GM10266 (cell line): ENCODE measurements at regions not wholly inside any gene's neighbourhood (a gene's known extent, or its start where the extent isn't known, plus 50 kb on each side); places are given as distances from the start of the nearest gene placed in this dataset.
"Not testable (repeated sequence)": the region's sequence is repeated elsewhere in the genome, so short reads cannot be mapped to it uniquely, and the experiment has no call there.

Experiments
- DNase-seq: peaks from one replicate; pipeline ENCODE4 v3.0.0; 2012; ENCODE audit errors: extremely low spot score
- TF ChIP-seq, protein P1 (sequence below): IDR thresholded peaks from 2 replicates; pipeline ENCODE4 v1.5.1; 2012; ENCODE audit warnings: mild to moderate bottlenecking, low read depth; ENCODE audit not compliant: control insufficient read depth, insufficient read depth; ENCODE audit errors: missing control alignments

DNA sequence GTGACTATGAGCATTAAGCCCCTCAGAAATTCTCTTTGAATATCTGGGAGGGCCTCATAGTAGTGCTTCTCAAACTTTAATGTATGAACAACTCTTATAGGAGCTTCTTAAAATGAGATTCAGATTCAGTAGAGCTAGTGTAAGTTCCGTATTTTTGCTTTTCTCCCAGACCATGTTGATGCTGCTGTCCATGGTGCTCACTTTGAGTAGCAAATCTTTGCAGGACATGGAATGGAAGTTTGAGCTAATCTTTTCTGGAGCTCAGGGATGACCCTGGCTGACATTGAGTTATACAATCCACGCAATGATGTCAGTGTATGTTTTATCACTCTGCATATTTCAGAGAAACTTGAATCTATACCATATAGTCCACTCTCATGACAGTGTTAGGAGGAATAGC is 134.2 kb downstream of the OTOL1 start:
- TF ChIP-seq, protein P1, sequence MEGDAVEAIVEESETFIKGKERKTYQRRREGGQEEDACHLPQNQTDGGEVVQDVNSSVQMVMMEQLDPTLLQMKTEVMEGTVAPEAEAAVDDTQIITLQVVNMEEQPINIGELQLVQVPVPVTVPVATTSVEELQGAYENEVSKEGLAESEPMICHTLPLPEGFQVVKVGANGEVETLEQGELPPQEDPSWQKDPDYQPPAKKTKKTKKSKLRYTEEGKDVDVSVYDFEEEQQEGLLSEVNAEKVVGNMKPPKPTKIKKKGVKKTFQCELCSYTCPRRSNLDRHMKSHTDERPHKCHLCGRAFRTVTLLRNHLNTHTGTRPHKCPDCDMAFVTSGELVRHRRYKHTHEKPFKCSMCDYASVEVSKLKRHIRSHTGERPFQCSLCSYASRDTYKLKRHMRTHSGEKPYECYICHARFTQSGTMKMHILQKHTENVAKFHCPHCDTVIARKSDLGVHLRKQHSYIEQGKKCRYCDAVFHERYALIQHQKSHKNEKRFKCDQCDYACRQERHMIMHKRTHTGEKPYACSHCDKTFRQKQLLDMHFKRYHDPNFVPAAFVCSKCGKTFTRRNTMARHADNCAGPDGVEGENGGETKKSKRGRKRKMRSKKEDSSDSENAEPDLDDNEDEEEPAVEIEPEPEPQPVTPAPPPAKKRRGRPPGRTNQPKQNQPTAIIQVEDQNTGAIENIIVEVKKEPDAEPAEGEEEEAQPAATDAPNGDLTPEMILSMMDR, result no peak
- no peak for DNase-seq

DNA sequence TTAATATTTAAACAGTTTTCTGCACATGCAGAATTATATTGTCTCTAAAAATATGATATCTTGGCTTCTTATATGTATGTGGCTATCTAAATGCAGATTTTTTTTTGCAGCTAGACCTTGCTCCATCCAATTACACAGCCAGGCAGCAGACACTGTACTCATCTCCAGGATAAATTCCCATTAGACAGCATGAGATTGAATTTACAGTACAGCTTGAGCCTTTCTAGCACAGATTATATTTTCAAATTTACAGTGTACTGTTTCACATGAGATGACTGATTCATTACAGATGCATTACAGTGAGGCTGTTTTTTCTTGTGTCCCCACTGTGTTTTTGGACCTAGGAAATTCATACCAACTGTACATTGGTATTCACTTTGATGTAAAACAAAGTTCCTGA is 134.9 kb downstream of the OTOL1 start:
- no peak for DNase-seq

DNA sequence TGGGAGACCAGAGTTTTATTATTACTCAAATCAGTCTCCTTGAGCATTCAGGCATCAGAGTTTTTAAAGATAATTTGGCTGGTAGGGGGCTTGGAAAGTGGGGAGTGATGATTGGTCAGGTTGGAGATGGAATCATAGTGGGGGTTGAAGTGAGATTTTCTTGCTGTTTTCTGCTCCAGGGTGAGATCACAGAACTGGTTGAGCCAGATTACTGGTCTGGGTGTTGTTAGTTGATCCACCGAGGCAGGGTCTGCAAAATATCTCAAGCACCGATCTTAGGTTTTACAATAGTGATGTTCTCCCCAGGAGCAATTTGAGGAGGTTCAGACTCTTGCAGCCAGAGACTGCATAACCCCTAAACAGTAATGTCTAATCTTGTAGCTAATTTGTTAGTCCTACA is 141.0 kb downstream of the OTOL1 start:
- TF ChIP-seq, protein P1, result no peak

More for the DNA sequence above, 134.9 kb downstream of the OTOL1 start:
- TF ChIP-seq, protein P1, result no peak

DNA sequence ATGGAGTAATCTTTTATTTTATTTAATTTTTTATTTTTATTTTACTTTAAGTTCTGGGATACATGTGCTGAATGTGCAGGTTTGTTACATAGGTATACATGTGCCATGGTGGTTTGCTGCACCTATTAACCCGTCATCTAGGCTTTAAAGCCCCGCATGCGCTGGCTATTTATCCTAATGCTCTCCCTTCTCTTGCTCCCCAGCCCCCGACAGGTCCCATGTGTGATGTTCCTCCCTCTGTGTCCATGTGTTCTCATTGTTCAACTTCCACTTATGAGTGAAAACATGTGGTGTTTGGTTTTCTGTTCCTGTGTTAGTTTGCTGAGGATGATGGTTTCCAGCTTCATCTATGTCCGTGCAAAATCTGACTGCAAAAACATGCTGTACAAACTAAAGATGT is 142.5 kb downstream of the OTOL1 start:
- DNase-seq, result not testable (repeated sequence)

More for the DNA sequence above, 141.0 kb downstream of the OTOL1 start:
- DNase-seq, result no peak

DNA sequence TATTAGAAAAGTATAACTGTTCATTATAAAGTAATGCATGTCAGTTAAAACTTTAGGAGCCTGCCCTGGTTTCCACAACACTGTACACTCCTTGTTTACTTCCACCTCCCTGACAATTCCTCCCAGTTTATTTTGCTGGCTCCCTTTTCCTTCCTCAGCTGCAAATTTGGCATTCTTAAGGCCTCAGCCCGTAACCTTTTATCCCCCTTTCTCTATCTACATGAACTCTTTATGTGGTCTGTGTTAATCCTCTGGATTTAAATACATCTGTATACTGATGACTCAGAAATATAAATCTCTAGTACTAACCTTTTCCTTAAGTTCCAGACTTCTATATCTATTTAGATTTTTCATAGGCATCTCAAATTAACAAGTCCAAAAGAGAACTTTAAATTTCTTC is 143.6 kb downstream of the OTOL1 start:
- TF ChIP-seq, protein P1, result no peak
- DNase-seq, result no peak

DNA sequence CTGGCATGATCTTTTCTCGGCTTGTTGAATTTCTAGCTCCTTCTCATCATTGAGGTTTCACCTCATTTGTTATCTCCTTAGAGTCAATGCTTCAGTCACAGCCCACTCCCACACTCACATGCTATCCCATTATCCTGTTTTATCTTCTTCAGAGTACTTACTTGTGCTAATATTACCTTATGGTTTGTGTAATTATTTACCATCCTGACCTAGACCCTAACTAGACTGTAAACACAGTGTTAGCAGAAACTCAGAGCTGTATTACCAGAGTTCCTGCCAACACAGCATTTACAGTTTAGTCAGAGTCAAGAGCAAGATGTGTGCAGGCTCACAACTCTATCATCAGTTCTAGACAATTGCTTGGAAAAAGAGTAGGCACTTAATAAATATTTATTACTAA is 144.7 kb downstream of the OTOL1 start:
- TF ChIP-seq, protein P1, result no peak
- no peak for DNase-seq

DNA sequence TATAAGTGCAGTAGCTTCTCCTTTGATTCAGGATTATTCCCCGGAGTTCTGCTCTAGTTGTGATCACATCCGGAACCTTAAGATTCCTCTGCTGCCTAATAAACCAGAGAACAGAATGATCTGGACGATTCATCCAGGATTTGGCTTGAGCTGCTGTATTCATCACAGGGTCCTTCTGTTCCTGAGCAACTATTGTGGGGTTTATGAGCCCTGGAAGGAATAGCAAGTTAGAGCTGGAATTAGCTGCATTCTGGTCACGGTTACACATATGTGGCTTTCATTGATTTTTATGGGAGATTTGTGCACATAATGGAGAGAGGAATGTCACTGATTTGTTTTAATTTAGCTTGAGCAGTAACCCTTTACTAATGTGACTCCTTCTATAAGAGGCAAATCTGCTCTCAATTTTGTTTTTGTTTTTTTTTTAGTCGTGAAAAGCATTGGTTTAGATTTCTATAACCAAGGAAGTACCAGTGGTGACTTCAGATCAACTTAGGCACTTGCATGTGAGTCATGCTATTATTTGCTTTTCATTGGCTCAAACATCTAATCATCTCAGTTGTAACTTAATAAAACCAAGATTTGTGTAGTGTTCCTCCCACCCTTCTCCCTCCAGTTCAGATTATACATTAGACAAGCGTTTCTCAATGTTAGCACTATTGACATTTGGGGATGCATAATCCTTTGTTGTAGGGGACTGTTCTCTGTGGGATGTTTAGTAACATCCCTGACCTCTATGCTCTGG is 148.5 kb downstream of the OTOL1 start:
- DNase-seq, result no peak
- TF ChIP-seq, protein P1, result no peak

DNA sequence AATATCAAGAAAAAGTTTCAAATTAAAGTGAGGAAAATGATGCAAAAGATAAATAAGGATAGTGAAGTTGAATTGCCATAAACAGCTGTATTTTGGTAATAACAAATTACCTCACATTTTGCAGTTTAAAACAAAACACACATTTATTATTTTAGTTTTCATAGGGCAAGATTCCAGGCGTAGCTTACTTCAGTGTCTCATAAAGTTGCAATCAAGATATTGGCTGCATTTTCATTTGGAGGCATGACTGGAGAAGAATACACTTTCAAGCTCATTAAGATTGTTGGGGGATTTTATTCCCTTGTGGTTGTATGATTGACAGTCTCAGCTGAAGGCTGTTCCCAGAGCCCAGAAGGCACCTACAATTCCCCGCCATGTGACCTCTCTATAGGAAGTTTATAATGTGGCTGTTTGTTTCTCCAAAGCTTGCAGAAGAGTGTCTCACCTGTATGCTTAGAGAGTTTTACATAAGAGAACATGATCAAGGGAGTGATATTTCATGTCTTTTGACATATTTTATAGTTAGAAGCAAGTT is 151.4 kb downstream of the OTOL1 start:
- DNase-seq, result no peak
- TF ChIP-seq, protein P1, result no peak
